ENCODE measurements at regions not wholly inside any gene's neighbourhood (a gene's known extent, or its start where the extent isn't known, plus 50 kb on each side); places are given as distances from the start of the nearest gene placed in this dataset.

DNA sequence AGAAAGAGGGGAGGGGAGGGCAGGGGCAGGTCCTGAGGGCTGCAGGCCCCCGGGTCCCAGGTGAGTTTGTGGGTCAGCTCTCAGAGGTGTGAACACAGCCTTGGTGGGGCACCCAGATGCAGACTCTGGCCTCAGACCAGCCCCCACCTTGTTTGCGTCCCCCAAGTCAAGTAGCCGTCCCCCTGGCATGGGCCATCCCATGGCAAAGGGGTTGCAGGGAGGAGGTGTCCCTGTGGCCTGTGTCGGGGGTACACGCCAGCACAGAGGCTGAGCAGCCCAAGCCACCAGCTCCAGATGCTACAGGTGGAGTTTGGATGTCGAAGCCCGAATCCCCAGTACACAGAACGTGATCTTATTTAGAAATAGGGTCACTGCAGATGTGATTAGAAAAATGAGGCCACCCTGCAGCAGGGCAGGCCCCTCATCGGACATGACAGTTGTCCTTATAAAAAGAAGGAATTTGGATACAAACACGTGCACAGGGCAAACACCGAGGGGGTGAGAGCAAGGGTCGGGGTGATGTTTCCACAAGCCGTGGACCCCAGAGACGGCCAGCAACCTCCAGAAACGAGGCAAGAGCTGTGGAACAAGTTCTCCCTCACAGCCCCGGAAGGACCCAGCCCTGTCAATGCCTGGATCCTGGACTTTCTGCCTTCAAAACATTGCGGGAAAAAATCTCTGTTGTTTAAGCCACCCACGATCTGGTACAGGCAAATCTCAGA lies 141.2 kb upstream of the C14orf180 start:
- Histone ChIP-seq H3K4me1 (peaks cover 0 to 13% (median 6%) of the 10 kb centered on the region in 4 donors), H3K9me3 (peaks cover 0 to 5% (median 0%) of the 10 kb centered on the region in 3 donors), H3K27me3 (peaks cover 0 to 7% of the 10 kb centered on the region in 2 donors), H3K36me3 (no peaks in the 10 kb centered on the region), H3K4me3 (no peak overlapping the region), H3K27ac (no peak overlapping the region)
- intact Hi-C loops (cut with DNase I; ENCODE audit: low total_unique reads), result no loop called here
- no peak for DNase-seq
- TF ChIP-seq, protein P1, sequence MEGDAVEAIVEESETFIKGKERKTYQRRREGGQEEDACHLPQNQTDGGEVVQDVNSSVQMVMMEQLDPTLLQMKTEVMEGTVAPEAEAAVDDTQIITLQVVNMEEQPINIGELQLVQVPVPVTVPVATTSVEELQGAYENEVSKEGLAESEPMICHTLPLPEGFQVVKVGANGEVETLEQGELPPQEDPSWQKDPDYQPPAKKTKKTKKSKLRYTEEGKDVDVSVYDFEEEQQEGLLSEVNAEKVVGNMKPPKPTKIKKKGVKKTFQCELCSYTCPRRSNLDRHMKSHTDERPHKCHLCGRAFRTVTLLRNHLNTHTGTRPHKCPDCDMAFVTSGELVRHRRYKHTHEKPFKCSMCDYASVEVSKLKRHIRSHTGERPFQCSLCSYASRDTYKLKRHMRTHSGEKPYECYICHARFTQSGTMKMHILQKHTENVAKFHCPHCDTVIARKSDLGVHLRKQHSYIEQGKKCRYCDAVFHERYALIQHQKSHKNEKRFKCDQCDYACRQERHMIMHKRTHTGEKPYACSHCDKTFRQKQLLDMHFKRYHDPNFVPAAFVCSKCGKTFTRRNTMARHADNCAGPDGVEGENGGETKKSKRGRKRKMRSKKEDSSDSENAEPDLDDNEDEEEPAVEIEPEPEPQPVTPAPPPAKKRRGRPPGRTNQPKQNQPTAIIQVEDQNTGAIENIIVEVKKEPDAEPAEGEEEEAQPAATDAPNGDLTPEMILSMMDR (IDR thresholded peaks at IDR 0.05), result no peak

DNA sequence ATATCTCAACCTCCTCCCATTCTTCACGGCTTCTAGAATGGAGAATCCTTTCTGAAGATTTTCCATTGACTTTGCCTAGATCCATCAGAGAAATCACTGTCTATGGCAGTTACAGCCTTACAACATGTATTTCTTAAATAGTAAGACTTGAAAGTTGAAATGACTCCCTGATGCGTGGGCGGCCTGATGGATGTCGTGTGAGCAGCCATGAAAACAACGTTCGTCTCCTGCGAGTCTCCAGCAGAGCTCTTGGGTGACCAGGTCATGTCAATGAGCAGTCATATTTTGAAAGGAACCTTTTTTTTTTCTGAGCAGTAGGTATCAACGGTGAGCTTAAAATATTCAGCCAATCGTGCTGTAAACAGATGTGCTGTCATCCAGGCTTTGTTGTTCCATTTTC lies 139.9 kb upstream of the C14orf180 start:
- H3K27ac ChIP-seq, result no peak overlapping the region

DNA sequence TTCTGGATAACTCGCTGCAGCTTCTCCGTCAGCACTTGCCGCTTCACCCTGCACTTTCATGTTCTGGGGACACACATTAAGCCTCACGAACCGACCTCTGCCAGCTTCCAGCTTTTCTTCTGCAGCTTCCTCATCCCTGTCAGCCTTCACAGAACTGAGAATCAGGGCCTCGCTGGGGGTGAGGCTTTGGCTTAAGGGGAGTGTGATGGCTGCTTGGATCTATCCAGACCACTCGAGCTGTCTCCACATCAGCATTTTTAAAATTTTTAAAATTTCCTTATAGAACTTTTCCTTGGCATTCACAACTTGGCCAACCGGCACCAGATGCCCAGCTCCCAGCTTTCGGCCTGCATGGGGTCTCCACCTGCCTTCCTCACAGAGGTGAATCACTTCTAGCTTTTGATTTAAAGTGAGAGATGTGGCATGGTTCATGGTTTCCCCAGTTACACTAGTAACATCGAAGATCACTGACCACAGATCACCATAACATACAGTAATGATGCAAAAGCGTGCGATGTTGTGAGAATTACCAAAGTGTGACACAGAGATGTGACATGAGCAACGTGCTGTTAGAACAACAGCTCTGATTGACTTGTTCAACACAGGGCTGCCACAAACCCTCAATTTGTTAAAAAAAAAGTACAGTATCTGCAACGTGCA lies 139.1 kb upstream of the C14orf180 start:
- peaks cover 0 to 5% (median 0%) of the 10 kb centered on the region in 3 donors for H3K9me3 ChIP-seq
- no peak for DNase-seq
- no peak overlapping the region for H3K27ac ChIP-seq
- TF ChIP-seq, protein P1 (IDR thresholded peaks at IDR 0.05), result no peak
- H3K36me3 ChIP-seq, result no peaks in the 10 kb centered on the region
- peaks cover 0 to 7% of the 10 kb centered on the region in 2 donors for H3K27me3 ChIP-seq
- intact Hi-C loops (cut with DNase I; ENCODE audit: low total_unique reads), result no loop called here
- H3K4me3 ChIP-seq, result no peak overlapping the region
- H3K4me1 ChIP-seq, result peaks cover 0 to 13% (median 6%) of the 10 kb centered on the region in 4 donors

More for the DNA sequence above, 139.9 kb upstream of the C14orf180 start:
- no peak overlapping the region for H3K4me3 ChIP-seq
- DNase-seq, result no peak
- TF ChIP-seq, protein P1 (IDR thresholded peaks at IDR 0.05), result no peak
- peaks cover 0 to 5% (median 0%) of the 10 kb centered on the region in 3 donors for H3K9me3 ChIP-seq
- H3K27me3 ChIP-seq, result peaks cover 0 to 7% of the 10 kb centered on the region in 2 donors
- peaks cover 0 to 13% (median 6%) of the 10 kb centered on the region in 4 donors for H3K4me1 ChIP-seq
- intact Hi-C loops (cut with DNase I; ENCODE audit: low total_unique reads), result no loop called here
- H3K36me3 ChIP-seq, result no peaks in the 10 kb centered on the region

DNA sequence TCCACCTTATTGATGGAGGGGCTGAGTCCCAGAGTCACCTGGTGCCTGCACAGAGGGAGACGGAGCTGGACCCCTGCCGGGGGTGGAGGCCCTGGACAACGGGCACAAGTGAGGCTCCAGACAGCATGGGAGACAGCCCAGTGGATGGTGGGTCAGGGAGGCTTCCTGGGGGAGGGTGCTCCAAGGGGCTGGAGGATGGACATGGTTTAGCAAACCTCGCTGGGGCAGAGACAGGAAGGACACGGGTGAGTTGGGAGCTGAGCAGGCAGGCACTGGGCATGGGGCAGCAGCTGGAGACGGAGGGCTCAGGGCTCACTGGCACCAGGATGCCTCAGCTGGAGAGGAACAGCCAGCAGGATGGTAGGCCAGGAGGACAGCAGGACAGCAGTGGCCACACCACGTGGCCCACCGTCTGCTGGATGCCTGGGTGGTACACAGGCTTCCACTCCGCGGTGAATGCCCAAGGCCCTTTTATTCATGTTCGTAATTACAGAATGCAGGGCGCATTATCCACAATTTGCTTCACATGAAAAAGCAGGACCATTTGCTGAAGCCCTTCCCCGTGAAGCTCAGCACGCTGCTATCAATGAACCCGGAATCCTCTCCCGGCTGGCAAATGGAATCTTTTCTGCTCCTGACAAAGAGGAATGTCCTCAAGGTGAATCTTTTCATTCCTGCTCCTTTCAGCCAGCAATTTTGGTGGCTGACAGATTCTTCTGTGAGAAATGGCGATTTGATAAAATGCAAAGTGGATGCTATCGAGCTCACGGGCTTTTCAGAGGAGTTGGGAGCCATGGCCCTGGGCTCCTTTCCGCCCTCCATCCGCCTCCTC lies 138.1 kb upstream of the C14orf180 start:
- H3K27ac ChIP-seq, result no peak overlapping the region
- H3K4me3 ChIP-seq, result no peak overlapping the region
- H3K36me3 ChIP-seq, result no peaks in the 10 kb centered on the region
- TF ChIP-seq, protein P1 (IDR thresholded peaks at IDR 0.05), result no peak
- H3K4me1 ChIP-seq, result peaks cover 0 to 7% (median 2%) of the 10 kb centered on the region in 4 donors
- intact Hi-C loops (cut with DNase I; ENCODE audit: low total_unique reads), result no loop called here
- peaks cover 0 to 5% (median 0%) of the 10 kb centered on the region in 3 donors for H3K9me3 ChIP-seq
- DNase-seq, result peak; percentile 13 to 53
- peaks cover 0 to 16% of the 10 kb centered on the region in 2 donors for H3K27me3 ChIP-seq

DNA sequence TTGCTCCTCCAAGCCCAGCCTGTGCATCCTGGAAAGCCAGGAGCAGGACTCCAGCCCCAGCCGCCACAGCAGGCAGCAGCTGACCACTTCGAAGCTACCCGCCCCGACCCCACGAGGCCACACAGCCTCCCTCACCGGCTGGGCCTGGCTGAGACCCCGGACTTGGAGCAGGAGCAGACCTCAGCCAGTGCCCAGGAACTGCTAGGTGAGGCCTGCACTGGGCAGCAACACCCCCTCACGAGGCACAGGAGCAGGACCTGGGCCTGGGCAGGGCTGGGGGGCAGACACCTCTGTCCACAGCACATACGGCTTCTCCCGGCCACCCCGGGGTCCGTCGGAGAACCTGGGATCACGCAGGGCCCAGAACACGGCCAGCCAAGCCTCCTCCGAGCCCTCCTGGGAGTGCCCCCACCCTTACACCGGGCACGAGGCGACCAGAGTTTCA lies 137.4 kb upstream of the C14orf180 start:
- TF ChIP-seq, protein P1 (IDR thresholded peaks at IDR 0.05), result no peak
- Histone ChIP-seq H3K27ac (no peak overlapping the region), H3K4me3 (no peak overlapping the region), H3K9me3 (peaks cover 0 to 5% (median 0%) of the 10 kb centered on the region in 3 donors), H3K36me3 (no peaks in the 10 kb centered on the region), H3K27me3 (peaks cover 0 to 21% of the 10 kb centered on the region in 2 donors), H3K4me1 (peaks cover 0 to under 1% (median 0%) of the 10 kb centered on the region in 4 donors)
- intact Hi-C loops (cut with DNase I; ENCODE audit: low total_unique reads), result no loop called here
- peak; percentile 15 to 56 for DNase-seq

Data from tibial artery (tissue), 4 donors.